AG04450 (cell line): ENCODE measurements at regions not wholly inside any gene's neighbourhood (a gene's known extent, or its start where the extent isn't known, plus 50 kb on each side); places are given as distances from the start of the nearest gene placed in this dataset.

ENCODE experiments used
- CTCF ChIA-PET: fragments of 300-600, 350-600 bp; formaldehyde crosslinking; extraction: SDS; loops from one replicate; lab custom pipeline; 2022; ENCODE audit warnings: antibody characterized with exemption, inconsistent platforms; lab: Charles Lee
- POLR2A ChIA-PET: fragments of 350-600 bp; formaldehyde crosslinking; extraction: SDS; loops from one replicate; lab custom pipeline; 2021; ENCODE audit warnings: antibody characterized with exemption, inconsistent platforms; lab: Yijun Ruan, JAX
- DNase-seq: peaks from one replicate; pipeline ENCODE4 v3.0.0-alpha.2; 2011; ENCODE audit warnings: low read depth, low spot score
- H3K27ac ChIP-seq: one replicate; pipeline ENCODE4 v1.5.1; 2012; ENCODE audit warnings: low read depth, low read length, control low read depth
- H3K27me3 ChIP-seq: one replicate; pipeline ENCODE4 v1.6.0; 2012; ENCODE audit warnings: low read length; ENCODE audit not compliant: control insufficient read depth, insufficient read depth
- H3K4me3 ChIP-seq: 2 replicates; pipeline ENCODE4 v1.5.1; 2011; ENCODE audit warnings: mild to moderate bottlenecking, low read depth, low read length, control low read depth
- H3K9me3 ChIP-seq: 2 replicates; pipeline ENCODE4 v1.5.1; 2012; ENCODE audit warnings: low read length; ENCODE audit not compliant: control insufficient read depth, insufficient read depth
- TF ChIP-seq, protein P1 (sequence below): IDR thresholded peaks from 2 replicates; pipeline ENCODE4 v1.5.1; 2011; ENCODE audit warnings: low read depth, low read length, control low read depth, inconsistent platforms

DNA sequence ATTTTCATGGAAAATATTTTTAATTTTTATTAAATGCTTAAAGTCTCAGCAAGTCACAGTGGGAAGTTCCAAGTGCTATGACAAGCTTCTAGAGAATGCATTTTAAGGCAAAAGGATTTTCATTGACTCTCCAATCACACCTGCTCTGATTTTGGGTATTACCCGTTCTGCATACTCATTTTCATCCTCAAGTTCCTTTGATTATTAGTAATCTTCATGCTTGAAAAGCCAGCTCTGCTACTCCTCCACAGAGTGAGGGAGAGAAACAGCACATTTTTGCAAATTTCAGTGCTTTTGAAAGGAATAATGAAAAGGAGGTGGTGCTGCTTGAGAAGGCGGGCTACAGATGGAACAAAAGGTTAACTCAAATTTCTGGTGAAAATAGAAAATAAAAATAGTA is 450.7 kb downstream of the NSUN3 start:
- H3K27ac ChIP-seq: no peak overlapping the region
- ChIA-PET POLR2A (no interaction called here), CTCF (no interaction called here)
- DNase-seq: no peak
- TF ChIP-seq, protein P1, sequence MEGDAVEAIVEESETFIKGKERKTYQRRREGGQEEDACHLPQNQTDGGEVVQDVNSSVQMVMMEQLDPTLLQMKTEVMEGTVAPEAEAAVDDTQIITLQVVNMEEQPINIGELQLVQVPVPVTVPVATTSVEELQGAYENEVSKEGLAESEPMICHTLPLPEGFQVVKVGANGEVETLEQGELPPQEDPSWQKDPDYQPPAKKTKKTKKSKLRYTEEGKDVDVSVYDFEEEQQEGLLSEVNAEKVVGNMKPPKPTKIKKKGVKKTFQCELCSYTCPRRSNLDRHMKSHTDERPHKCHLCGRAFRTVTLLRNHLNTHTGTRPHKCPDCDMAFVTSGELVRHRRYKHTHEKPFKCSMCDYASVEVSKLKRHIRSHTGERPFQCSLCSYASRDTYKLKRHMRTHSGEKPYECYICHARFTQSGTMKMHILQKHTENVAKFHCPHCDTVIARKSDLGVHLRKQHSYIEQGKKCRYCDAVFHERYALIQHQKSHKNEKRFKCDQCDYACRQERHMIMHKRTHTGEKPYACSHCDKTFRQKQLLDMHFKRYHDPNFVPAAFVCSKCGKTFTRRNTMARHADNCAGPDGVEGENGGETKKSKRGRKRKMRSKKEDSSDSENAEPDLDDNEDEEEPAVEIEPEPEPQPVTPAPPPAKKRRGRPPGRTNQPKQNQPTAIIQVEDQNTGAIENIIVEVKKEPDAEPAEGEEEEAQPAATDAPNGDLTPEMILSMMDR: no peak
- no peaks in the 10 kb centered on the region for H3K27me3 ChIP-seq
- no peaks in the 10 kb centered on the region for H3K9me3 ChIP-seq
- H3K4me3 ChIP-seq: no peak overlapping the region

DNA sequence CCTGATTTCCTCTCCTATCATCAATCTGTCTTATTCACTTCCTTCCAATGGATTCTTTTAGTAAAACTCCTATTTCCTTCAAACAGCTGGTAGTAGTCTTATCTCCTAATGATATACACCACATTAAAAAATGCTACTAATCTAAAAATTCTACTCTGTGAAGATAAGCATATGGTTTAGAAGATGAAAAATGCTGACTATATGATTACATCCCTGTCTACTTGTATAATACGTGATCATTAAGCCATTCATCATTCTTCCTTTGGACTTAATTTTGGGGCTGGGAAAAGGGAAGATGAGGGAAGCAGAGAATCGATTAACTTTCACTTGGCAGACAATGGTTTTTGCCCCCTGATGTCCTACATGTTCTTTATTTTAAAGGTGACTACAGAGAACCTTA is 453.1 kb downstream of the NSUN3 start:
- no peaks in the 10 kb centered on the region for H3K27me3 ChIP-seq
- no peak overlapping the region for H3K4me3 ChIP-seq
- TF ChIP-seq, protein P1: no peak
- H3K27ac ChIP-seq: no peak overlapping the region
- POLR2A ChIA-PET: no interaction called here
- no peak for DNase-seq
- H3K9me3 ChIP-seq: no peaks in the 10 kb centered on the region
- CTCF ChIA-PET: no interaction called here

DNA sequence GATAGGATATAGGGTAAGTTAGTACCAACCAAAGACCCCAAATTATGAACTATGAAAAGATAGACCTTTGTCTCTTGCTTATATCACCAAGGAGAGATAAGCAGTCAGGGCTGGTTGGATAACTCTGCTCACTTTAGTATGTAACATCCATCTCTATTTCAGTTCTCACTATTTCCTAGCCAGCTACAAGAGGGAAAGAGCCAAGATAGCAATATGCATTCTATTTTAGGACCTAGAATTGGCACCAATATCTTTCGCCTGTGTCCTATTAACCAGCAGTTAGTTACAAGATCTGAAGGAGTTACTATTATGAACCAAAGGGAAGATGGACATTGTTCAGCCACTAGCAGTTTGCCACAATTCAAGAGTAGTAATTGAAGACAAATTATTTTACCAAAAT is 457.5 kb downstream of the NSUN3 start:
- Histone ChIP-seq H3K4me3 (no peak overlapping the region), H3K27me3 (no peaks in the 10 kb centered on the region), H3K9me3 (no peaks in the 10 kb centered on the region), H3K27ac (no peak overlapping the region)
- CTCF ChIA-PET: no interaction called here
- TF ChIP-seq, protein P1: no peak
- POLR2A ChIA-PET: no interaction called here
- DNase-seq: no peak

DNA sequence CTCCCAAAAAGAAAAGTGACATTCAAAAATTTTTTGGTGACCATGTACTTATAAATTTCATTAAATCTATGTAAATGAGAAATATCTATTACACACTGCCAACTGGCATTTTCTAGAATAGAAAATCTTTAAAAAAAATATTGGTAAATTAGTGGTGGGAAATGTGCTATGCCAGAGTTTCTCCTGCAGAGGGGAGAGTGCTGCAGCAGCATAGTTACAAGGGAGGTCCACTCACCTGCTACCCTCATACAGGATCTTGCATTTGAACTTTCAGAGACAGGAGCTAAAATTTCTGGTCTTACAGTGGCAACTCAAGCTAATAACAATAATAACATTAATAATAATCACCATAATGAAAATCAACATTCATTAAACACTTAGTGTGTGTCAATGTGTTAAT is 459.6 kb downstream of the NSUN3 start:
- ChIA-PET CTCF (interaction anchor here (0.5 kb wide), 1 partner anchor 68 kb away, joined by 7 read pairs; no protein-coding TSS in a partner anchor), POLR2A (no interaction called here)
- H3K9me3 ChIP-seq: no peaks in the 10 kb centered on the region
- TF ChIP-seq, protein P1: peak; percentile 43
- no peak overlapping the region for H3K27ac ChIP-seq
- H3K4me3 ChIP-seq: no peak overlapping the region
- no peak for DNase-seq
- no peaks in the 10 kb centered on the region for H3K27me3 ChIP-seq

DNA sequence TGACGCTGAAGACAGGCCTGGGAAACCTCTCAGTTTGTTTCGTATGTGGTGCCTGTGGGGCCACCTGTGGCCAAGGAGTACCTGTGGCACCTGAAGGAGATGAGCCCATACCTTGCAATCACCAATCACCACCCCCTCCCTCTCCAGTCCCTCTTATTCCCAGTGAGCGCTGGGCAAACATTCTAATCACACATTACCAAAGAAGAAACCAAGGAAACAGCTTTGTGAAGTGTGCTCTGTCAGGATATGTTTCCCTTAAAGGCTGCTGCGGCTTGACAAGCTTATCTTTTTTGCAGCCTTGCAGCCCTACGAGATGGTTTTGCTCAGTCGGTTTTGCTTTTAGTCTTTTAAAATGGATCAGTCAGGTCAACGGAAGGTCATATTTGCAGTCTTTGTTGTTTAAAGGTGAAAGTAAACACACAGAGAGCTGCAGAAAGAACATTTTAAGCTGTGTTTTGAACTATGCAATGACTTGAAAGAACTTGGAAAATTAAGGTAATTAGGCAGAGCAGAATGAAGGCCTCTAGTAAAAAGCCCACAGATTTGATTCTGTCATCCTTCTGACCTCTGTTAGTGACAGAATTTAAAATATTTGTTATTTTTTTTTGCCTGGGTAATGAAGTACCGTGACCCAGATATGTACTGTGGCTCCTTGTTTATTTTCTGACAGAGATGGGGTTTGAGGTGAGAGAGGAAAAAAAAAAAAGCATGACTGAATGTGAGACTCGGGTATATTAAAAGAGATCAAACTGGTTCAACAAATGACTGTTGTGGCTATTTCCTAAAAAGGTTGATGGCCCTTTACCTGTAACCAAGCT is 461.4 kb downstream of the NSUN3 start:
- no peak overlapping the region for H3K27ac ChIP-seq
- no peaks in the 10 kb centered on the region for H3K27me3 ChIP-seq
- ChIA-PET CTCF (no interaction called here), POLR2A (no interaction called here)
- TF ChIP-seq, protein P1: no peak
- no peaks in the 10 kb centered on the region for H3K9me3 ChIP-seq
- H3K4me3 ChIP-seq: no peak overlapping the region
- DNase-seq: no peak
